SK-N-SH treated with all-trans-retinoic acid at 6 μM for 48 hours (cell line): ENCODE measurements at regions not wholly inside any gene's neighbourhood (a gene's known extent, or its start where the extent isn't known, plus 50 kb on each side); places are given as distances from the start of the nearest gene placed in this dataset.
A peak's percentile ranks its signal among the peaks of the same experiment; 100 is the strongest.

Experiments
- ATAC-seq: fragments of 200-7000 bp; cut with Tn5 transposase; 3 replicates; pipeline ENCODE4 v1.9.1; 2020; ENCODE audit warnings: mild to moderate bottlenecking, moderate library complexity
- ARNTL ChIP-seq: fragments of 450-650 bp; formaldehyde crosslinking; IDR thresholded peaks from 2 replicates; pipeline ENCODE4 v1.5.0; 2020; ENCODE audit warnings: low read depth, mild to moderate bottlenecking, moderate library complexity, borderline replicate concordance
- BACH2 ChIP-seq: fragments of 250-450 bp; sonication (Bioruptor Pico); IDR thresholded peaks from 2 replicates; pipeline ENCODE4 v1.9.0; 2021; ENCODE audit warnings: mild to moderate bottlenecking, borderline replicate concordance
- ESRRG ChIP-seq: fragments of 250-450 bp; sonication (Bioruptor Pico); IDR thresholded peaks from 2 replicates; pipeline ENCODE4 v1.6.1; 2021; ENCODE audit warnings: mild to moderate bottlenecking
- GLIS3 ChIP-seq: fragments of 250-450 bp; sonication (Bioruptor Pico); IDR thresholded peaks from 2 replicates; pipeline ENCODE4 v1.5.0; 2020; ENCODE audit warnings: mild to moderate bottlenecking, moderate library complexity
- ISL1 ChIP-seq: fragments of 250-450 bp; sonication (Bioruptor Pico); IDR thresholded peaks from 2 replicates; pipeline ENCODE4 v2.1.2; 2022; ENCODE audit warnings: mild to moderate bottlenecking, moderate library complexity
- PPARA ChIP-seq: fragments of 250-450 bp; sonication (Bioruptor Pico); IDR thresholded peaks from 2 replicates; pipeline ENCODE4 v1.5.0; 2020; ENCODE audit warnings: mild to moderate bottlenecking, borderline replicate concordance
- TOX ChIP-seq: fragments of 250-450 bp; sonication (Bioruptor Pico); IDR thresholded peaks from 2 replicates; pipeline ENCODE4 v1.8.0; 2021; ENCODE audit warnings: mild to moderate bottlenecking, moderate library complexity, borderline replicate concordance
- ZC3H10 ChIP-seq: fragments of 250-450 bp; sonication (Bioruptor Pico); IDR thresholded peaks from 2 replicates; pipeline ENCODE4 v1.5.1; 2021; ENCODE audit warnings: mild to moderate bottlenecking, moderate library complexity
- ZFP30 ChIP-seq: fragments of 450-650 bp; formaldehyde crosslinking; IDR thresholded peaks from 2 replicates; pipeline ENCODE4 v1.5.0; 2022; ENCODE audit warnings: mild to moderate bottlenecking, moderate library complexity
- ZNF565 ChIP-seq: fragments of 450-650 bp; formaldehyde crosslinking; conservative IDR thresholded peaks from 2 replicates; pipeline ENCODE4 v1.5.0; 2020; ENCODE audit warnings: low read depth, mild to moderate bottlenecking, moderate library complexity
- ZNF70 ChIP-seq: fragments of 450-650 bp; formaldehyde crosslinking; IDR thresholded peaks from 2 replicates; pipeline ENCODE4 v1.5.0; 2020; ENCODE audit warnings: mild to moderate bottlenecking, moderate library complexity
- ZNF8 ChIP-seq: fragments of 450-650 bp; formaldehyde crosslinking; IDR thresholded peaks from 2 replicates; pipeline ENCODE4 v1.5.0; 2020; ENCODE audit warnings: mild to moderate bottlenecking, moderate library complexity
- TF ChIP-seq, protein P1 (sequence below): fragments of 250-450 bp; sonication (Bioruptor Pico); IDR thresholded peaks from 2 replicates; pipeline ENCODE4 v1.5.0; 2020; ENCODE audit warnings: mild to moderate bottlenecking, moderate library complexity
- TF ChIP-seq, protein P2 (sequence below): fragments of 250-450 bp; sonication (Bioruptor Pico); IDR thresholded peaks from 2 replicates; pipeline ENCODE4 v1.5.1; 2020; ENCODE audit warnings: low read depth, mild to moderate bottlenecking, moderate library complexity
- TF ChIP-seq, protein P3 (sequence below): fragments of 250-450 bp; sonication (Bioruptor Pico); IDR thresholded peaks from 2 replicates; pipeline ENCODE4 v1.5.1; 2021; ENCODE audit warnings: mild to moderate bottlenecking, moderate library complexity
- TF ChIP-seq, protein P4 (sequence below): fragments of 250-450 bp; sonication (Bioruptor Pico); IDR thresholded peaks from 2 replicates; pipeline ENCODE4 v1.8.0; 2020; ENCODE audit warnings: mild to moderate bottlenecking, moderate library complexity, borderline replicate concordance

DNA sequence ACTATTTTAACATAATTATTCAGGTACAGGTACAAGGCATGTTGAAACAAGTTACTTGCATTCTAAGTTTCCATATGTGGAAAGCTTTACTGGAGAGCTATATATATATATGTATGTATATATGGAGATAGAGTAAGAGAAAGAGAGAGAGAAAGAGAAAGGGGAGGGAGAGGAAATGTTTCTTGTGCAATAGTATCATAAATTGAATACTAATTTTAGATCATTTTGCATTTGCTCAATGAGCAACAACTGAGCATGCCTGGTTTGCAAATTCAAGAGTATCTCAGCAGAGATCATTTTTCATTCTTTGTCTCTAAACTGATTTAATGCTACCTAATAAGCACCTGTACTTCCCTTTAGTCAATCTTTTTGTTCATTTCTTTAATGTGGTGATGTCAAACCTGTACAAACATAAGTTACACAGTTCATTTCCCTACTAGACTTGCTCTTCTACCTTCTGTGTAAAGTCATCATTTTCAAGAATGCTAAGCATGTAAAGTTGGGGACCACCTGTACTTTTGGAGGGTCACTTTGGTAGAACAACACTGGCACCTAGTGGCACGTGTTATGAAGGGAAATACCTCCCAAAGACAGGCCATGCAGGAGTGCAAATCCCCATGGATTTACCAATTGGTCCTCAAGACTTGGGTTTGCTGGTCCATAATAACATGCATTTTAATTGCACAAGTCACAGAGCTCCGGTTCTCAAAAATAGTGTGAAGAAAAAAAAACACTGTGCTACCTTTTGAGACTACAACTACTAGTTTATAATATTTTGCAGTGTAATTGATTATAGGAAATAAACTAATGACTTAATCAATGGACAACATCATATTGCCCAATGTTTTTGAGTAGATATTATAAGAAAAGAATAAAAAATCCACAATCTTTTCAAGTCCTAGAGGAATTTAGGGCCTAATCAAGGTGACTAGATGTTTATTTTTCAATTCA lies 431.2 kb upstream of the IGFBP3 start:
- TF ChIP-seq ZNF70 (no peak), GLIS3 (CRISPR knock-in tag) (no peak), PPARA (CRISPR knock-in tag) (no peak), ZNF565 (CRISPR knock-in tag) (no peak), BACH2 (no peak), ARNTL (CRISPR knock-in tag) (no peak), TOX (no peak), ISL1 (CRISPR knock-in tag) (no peak), ZNF8 (no peak)
- TF ChIP-seq, protein P1, sequence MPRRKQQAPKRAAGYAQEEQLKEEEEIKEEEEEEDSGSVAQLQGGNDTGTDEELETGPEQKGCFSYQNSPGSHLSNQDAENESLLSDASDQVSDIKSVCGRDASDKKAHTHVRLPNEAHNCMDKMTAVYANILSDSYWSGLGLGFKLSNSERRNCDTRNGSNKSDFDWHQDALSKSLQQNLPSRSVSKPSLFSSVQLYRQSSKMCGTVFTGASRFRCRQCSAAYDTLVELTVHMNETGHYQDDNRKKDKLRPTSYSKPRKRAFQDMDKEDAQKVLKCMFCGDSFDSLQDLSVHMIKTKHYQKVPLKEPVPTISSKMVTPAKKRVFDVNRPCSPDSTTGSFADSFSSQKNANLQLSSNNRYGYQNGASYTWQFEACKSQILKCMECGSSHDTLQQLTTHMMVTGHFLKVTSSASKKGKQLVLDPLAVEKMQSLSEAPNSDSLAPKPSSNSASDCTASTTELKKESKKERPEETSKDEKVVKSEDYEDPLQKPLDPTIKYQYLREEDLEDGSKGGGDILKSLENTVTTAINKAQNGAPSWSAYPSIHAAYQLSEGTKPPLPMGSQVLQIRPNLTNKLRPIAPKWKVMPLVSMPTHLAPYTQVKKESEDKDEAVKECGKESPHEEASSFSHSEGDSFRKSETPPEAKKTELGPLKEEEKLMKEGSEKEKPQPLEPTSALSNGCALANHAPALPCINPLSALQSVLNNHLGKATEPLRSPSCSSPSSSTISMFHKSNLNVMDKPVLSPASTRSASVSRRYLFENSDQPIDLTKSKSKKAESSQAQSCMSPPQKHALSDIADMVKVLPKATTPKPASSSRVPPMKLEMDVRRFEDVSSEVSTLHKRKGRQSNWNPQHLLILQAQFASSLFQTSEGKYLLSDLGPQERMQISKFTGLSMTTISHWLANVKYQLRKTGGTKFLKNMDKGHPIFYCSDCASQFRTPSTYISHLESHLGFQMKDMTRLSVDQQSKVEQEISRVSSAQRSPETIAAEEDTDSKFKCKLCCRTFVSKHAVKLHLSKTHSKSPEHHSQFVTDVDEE = no peak
- TF ChIP-seq, protein P2, sequence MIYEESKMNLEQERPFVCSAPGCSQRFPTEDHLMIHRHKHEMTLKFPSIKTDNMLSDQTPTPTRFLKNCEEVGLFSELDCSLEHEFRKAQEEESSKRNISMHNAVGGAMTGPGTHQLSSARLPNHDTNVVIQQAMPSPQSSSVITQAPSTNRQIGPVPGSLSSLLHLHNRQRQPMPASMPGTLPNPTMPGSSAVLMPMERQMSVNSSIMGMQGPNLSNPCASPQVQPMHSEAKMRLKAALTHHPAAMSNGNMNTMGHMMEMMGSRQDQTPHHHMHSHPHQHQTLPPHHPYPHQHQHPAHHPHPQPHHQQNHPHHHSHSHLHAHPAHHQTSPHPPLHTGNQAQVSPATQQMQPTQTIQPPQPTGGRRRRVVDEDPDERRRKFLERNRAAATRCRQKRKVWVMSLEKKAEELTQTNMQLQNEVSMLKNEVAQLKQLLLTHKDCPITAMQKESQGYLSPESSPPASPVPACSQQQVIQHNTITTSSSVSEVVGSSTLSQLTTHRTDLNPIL (CRISPR knock-in tag) = no peak
- TF ChIP-seq, all 23 proteins: peak for 0
- ATAC-seq = peak; percentile 83

DNA sequence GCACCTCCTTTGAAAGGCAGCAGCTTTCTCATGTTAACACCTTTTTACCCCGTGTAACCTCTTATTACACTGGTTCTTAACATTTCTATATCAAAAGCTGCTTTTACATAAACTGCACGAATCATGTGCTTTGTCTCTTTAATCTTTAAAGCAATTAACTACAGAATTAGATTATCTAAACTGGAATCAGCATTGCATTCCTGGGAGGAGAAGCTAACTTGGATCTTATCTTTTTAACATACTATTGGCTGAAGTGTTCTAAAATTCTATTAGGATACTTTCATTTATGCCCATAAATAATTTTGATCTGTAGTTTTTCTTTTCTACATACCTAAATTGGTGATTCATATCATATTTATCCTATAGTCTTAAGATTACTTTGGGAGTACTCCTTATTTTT lies 428.4 kb upstream of the IGFBP3 start:
- TF ChIP-seq, protein P3, sequence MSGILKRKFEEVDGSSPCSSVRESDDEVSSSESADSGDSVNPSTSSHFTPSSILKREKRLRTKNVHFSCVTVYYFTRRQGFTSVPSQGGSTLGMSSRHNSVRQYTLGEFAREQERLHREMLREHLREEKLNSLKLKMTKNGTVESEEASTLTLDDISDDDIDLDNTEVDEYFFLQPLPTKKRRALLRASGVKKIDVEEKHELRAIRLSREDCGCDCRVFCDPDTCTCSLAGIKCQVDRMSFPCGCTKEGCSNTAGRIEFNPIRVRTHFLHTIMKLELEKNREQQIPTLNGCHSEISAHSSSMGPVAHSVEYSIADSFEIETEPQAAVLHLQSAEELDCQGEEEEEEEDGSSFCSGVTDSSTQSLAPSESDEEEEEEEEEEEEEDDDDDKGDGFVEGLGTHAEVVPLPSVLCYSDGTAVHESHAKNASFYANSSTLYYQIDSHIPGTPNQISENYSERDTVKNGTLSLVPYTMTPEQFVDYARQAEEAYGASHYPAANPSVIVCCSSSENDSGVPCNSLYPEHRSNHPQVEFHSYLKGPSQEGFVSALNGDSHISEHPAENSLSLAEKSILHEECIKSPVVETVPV (CRISPR knock-in tag) = peak; percentile 75; the same call in 1 of the 2 replicates
- TF ChIP-seq ISL1 (CRISPR knock-in tag) (peak; percentile 99), ZFP30 (CRISPR knock-in tag) (no peak), ZNF565 (CRISPR knock-in tag) (no peak), ZNF8 (no peak), ESRRG (0 out of 2 replicates have a peak, but pooled peaks have one; percentile 74), ZC3H10 (CRISPR knock-in tag) (no peak), ZNF70 (0 out of 2 replicates have a peak, but pooled peaks have one; percentile 16)
- TF ChIP-seq, protein P2 (CRISPR knock-in tag) = peak; percentile 79
- TF ChIP-seq, protein P4, sequence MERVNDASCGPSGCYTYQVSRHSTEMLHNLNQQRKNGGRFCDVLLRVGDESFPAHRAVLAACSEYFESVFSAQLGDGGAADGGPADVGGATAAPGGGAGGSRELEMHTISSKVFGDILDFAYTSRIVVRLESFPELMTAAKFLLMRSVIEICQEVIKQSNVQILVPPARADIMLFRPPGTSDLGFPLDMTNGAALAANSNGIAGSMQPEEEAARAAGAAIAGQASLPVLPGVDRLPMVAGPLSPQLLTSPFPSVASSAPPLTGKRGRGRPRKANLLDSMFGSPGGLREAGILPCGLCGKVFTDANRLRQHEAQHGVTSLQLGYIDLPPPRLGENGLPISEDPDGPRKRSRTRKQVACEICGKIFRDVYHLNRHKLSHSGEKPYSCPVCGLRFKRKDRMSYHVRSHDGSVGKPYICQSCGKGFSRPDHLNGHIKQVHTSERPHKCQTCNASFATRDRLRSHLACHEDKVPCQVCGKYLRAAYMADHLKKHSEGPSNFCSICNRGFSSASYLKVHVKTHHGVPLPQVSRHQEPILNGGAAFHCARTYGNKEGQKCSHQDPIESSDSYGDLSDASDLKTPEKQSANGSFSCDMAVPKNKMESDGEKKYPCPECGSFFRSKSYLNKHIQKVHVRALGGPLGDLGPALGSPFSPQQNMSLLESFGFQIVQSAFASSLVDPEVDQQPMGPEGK (CRISPR knock-in tag) = peak; percentile 21; the same call in 1 of the 2 replicates
- TF ChIP-seq, protein P1 = no peak
- ATAC-seq = peak; percentile 59
